HL-60 (cell line): ENCODE measurements at regions not wholly inside any gene's neighbourhood (a gene's known extent, or its start where the extent isn't known, plus 50 kb on each side); places are given as distances from the start of the nearest gene placed in this dataset.

Experiments
- POLR2AphosphoS5 ChIP-seq: IDR thresholded peaks from 2 replicates; pipeline ENCODE4 v1.6.1; 2012; ENCODE audit warnings: low read depth
- REST ChIP-seq: IDR thresholded peaks from 2 replicates; pipeline ENCODE4 v1.6.1; 2012; ENCODE audit warnings: low read depth; ENCODE audit not compliant: insufficient replicate concordance

DNA sequence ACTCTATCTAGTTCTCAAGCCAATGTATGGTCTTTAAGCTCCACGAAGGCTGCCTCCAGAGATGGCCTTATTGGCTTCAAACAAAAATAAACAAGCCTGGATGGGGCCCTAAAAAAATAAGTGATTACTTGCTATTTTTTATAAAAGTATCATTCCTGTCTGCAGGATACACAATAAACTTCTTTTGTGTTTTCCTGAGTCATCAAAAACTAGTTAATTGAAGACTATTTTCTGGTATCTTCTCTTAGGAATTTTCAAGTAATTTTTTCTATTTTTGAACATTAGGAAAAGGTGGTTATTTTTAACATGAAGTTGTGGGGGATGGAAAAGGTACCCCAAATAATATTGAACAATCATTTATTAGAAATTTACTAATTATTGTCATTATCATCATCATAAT lies 213.1 kb upstream of the DYNLRB2 start:
- TF ChIP-seq REST (no peak), POLR2AphosphoS5 (no peak)
